Stimulated activated CD4-positive, alpha-beta T cell treated with anti-CD3 and anti-CD28 coated beads, Interleukin-15, amount 100 ng/mL, for 24 hours (primary cell): ENCODE measurements at regions not wholly inside any gene's neighbourhood (a gene's known extent, or its start where the extent isn't known, plus 50 kb on each side); places are given as distances from the start of the nearest gene placed in this dataset.

Experiments used
- DNase-seq: peaks from one replicate; pipeline ENCODE4 v3.0.0-alpha.2; 2020

DNA sequence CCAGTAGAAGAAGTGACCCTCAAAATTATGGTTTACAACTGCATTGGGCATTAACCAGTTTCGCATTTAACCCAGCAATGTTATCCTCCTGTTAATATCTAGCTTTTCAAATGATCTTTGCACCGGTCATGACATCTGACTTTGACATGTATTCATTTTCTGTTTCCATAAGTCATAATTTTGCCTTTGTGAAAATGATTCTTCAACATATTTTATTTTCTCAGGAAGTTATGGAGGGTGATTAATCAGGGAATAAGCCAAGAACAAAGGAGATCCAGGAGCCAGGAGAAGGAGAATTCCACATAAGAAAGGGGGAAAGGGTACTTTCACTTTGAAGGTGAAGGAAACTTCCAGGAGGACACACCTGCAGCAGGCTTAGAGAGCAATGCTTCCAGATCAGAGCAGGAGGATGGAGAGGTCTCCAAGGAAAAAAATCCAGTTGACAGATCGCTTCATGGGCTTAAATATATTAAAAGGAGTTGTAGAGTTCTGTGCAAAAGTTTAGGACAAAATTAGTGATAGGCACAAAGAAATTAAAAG lies 92.1 kb upstream of the FAM3C start:
- DNase-seq, result no peak

DNA sequence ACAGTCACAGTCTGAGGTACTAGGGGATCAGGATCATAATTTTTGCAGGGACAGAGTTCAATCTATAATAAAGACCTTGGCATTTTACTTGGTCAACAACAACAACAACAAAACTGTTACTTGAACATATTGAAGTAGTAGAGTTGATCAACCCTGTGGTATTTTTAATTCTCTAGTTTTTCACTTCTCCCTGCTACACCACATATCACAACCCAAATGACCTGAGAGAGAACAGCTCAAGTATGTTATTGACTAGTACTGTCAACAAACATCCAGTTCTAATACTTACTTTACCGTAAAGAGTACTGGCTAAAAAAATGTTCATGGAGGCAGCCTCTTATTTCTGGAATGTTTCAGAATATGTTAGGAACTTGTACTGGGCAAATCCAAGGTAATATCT lies 90.5 kb upstream of the FAM3C start:
- DNase-seq, result no peak

- no peak for DNase-seq
Measured at GRCh38 chr7:121485467-121486243, 89.5 kb upstream of the FAM3C start.

DNA sequence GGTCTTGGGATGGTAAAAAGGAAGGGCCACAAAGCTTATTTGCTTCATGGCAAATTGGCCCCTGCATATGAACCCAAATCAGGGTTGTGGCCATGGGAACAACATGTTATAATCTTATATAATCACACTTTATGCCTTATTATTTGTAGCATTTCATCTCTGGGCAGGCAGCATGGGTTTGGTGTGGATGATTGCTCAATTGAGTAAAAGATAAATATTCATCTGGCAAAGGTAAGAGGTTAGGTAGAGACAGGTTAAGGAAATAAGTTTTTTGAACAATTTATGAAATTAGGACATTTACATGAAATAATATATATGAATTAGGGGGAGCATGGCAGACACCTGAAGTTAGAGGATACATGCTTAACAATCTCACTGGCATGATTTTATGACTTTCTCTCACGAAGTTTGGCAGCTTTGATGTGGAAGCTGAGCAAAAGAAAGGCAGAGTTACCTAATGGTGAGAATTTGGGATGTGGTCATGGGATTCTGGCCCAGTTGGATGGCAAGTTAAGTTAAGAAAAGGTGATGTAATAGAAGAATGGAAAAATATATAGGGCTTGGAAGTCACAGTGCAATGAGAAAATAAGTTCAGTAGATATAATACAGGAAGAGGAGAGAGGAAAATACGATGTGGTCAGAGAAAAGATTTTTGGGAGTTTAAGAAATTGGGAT lies 88.1 kb upstream of the FAM3C start:
- no peak for DNase-seq

- DNase-seq, result no peak
Measured at GRCh38 chr7:121480566-121481335, 84.6 kb upstream of the FAM3C start.

GRCh38 chr7:121480058-121480457 lies 84.0 kb upstream of the FAM3C start:
- DNase-seq, result no peak

- DNase-seq, result no peak
Measured at GRCh38 chr7:121479466-121479865, 83.4 kb upstream of the FAM3C start.

GRCh38 chr7:121475806-121476205 lies 79.7 kb upstream of the FAM3C start:
- DNase-seq, result no peak

DNA sequence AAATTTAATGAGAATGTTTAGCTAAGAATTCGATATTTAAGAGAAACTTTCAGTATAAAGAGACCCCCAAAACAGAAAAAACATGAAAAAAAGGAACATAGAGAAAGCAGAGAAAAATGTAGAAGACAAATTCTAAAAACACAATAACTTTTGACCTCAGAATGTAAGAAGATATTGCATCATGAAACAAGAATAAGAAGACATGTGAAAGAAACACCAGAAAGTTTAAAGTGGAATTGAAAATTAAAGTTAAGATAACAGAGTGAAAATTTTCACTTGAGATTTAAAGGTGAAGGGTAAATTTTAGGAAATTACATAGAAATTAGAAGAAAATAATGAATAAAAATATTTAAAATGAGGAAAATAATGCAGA lies 78.2 kb upstream of the FAM3C start:
- no peak for DNase-seq

DNA sequence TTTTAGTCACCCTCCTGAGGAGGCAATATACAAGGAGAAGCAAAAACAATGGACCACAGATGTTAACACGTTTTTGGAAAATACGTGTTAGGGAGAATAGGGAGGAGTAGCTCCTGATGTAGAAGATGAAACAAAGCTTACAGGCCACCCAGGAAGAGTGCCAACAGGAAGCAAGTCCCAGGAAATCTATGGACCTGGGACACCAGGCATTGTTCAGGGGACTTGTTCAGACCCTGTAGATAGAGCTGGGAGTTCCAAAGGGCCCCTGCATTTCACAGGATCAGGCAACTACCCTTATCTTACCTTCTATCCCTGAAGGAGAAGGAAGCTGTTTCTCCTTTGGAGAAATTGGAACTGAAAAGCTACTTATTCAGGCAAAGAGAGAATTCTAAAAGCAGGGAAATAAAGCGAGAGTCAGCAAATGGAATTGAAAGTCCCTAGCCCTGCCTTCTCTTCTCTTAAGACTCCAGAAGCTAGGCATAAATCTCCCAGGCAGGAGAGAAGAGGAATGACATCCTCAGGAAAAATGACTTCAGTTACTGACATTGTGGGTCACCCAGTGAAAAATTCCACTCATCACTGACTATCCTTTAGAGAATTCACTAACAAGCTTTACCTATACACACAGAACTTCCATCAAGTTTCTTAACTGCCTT lies 77.7 kb upstream of the FAM3C start:
- DNase-seq, result no peak

DNA sequence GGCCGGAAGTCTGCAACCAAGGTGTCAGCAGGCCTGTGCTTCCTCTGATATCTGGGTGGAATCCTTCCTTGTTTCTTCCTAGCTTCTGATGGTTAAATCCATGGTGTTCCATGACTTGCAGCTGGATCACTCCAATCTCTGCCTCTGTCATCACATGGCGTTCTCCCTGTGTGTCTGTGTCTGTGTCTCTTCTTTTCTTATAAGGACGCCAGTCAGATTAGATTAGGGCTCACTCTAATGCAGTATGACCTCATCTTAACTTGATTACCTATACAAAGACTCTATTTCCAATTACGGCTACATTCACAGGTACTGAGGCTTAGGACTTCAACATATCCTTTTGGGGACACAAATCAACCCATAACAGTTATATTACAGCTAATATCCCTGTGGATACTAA lies 70.3 kb upstream of the FAM3C start:
- DNase-seq, result no peak

GRCh38 chr7:121459148-121459547 lies 63.0 kb upstream of the FAM3C start:
- no peak for DNase-seq

DNA sequence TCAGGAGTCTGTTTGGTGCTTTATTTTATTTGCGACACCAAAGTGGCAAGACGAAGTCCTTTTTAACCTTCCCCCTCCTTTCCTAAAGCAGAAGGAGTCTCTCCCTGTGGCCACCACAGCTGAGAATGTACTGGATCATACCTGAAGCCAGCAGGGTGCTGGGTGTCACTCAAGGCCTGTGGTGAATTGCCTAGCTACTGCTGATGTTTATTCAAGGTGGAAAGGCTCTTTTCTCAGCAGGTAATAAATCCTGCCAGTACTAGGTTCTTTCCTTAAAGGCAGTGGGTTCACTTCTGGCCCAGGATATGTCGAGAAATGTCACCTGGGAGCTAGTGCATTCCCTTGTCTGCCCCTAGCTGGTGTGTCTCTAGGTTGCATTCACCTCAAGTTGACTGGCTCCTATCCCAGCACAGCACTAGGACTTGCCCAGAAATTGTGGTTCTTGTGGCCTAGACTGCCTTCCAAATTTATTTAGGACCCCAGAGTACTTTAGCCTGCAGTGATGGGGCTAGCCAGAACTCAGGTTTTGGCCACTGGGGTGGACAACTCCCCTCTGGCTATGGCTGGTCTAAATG lies 60.8 kb upstream of the FAM3C start:
- DNase-seq, result no peak

DNA sequence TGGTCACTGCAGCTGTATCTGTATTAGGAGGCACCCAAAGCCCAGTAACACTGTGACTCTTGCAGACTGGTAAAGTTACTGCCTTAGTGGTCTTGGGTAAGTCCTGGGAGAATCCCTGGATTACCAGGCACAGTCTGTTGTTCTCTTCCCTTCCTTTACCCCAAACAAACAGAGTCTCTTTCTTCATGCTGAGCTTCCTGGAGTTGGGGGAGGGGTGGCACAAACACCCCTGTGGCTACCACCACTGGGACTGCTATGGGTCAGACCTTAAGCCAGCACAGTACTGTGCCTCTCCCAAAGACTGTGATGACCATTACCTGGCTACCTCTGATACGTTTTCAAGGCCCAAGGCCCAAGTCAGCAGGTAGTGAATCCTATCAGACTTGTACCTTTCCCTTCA lies 59.9 kb upstream of the FAM3C start:
- no peak for DNase-seq

DNA sequence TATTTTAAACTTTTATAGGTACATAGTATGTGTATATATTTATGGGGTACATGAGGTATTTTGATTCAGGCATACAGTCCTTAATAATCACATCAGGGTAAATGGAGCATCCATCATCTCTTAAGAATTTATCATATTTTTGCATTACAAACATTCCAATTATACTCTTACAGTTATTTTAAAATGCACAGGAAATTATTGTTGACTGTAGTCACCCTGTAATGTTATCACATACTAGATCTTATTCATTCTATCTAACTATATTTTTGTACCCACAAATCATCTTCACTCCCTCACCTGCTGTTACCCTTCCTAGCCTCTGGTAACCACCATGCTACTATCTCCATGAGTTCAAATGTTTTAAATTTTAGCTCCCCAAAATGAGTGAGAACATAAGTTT lies 56.3 kb upstream of the FAM3C start:
- no peak for DNase-seq

GRCh38 chr7:121451367-121452094 lies 55.4 kb upstream of the FAM3C start:
- no peak for DNase-seq

GRCh38 chr7:121450631-121451198 lies 54.6 kb upstream of the FAM3C start:
- no peak for DNase-seq

GRCh38 chr7:121449735-121450240 lies 53.7 kb upstream of the FAM3C start:
- no peak for DNase-seq

DNA sequence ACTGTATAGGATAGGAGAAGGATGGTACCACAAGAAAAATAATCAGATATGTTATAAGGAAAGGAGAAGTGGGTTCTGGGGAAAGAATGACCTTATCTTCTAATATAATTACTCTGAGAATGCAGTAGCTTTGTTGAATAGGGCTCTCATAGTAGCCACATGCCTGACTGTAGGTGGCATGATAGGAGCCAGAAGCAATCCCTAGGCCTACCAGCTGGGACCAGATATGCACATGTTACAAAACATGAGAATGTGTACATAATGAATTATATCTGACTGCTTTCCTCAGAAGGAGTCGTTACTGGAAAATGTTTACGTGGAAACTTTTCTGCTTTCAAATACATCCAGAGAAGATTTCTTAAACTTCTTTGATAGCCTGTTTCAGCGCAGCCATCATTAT lies 53.2 kb upstream of the FAM3C start:
- DNase-seq, result no peak

DNA sequence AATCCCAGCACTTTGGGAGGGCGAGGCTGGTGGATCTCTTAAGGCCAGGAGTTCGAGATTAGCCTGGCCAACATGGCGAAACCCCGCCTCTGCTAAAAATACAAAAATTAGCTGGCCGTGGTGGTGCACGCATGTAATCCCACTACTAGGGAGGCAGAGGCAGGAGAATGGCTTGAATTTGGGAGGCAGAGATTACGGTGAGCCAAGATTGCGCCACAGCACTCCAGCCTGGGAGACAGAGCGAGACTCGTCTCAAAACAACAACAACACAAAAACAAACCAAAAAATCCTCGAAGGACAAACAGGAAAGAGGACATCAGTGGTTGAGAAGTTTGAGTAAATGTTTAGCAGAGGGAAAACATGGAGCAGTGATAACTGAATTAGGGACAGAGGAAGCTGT lies 52.3 kb upstream of the FAM3C start:
- DNase-seq, result no peak

DNA sequence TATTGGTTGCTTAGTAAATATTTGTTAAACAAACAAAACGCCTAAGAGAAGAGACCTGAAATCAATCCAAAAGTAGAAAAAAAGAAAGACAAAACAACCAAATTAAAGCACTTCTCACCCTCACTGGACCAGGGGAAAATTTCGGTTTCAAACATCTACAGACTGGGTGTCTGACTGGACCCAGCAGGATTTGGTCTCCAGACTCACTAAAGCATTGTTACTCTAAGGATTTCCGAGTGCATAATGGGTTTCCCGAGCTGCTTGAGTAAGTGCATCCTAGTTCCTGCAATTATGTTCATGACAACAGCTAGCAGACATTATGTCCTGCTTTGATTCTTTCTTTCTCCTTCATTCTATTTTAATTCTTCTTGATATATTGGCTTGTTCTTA lies 51.8 kb upstream of the FAM3C start:
- DNase-seq, result no peak
